Neural crest cell (in vitro differentiated cells): ENCODE measurements at regions not wholly inside any gene's neighbourhood (a gene's known extent, or its start where the extent isn't known, plus 50 kb on each side); places are given as distances from the start of the nearest gene placed in this dataset.
"Not testable (repeated sequence)": the region's sequence is repeated elsewhere in the genome, so short reads cannot be mapped to it uniquely, and the experiment has no call there.

Experiments used
- DNase-seq: peaks from one replicate; pipeline ENCODE4 v3.0.0; 2021; ENCODE audit warnings: low read depth, mixed read lengths, low spot score
- H3K27ac Mint-ChIP-seq: one replicate; pipeline ENCODE4 v1.8.0; 2021; ENCODE audit warnings: mild to moderate bottlenecking, mixed read lengths; ENCODE audit not compliant: unreplicated experiment
- H3K27me3 Mint-ChIP-seq: 2 replicates; pipeline ENCODE4 v1.8.0; 2021; ENCODE audit warnings: low read depth, mild to moderate bottlenecking, mixed read lengths
- H3K36me3 Mint-ChIP-seq: 2 replicates; pipeline ENCODE4 v1.8.0; 2021; ENCODE audit warnings: low read depth, mild to moderate bottlenecking, mixed read lengths
- H3K4me1 Mint-ChIP-seq: 2 replicates; pipeline ENCODE4 v1.8.0; 2021; ENCODE audit warnings: mixed read lengths
- H3K4me3 Mint-ChIP-seq: one replicate; pipeline ENCODE4 v1.8.0; 2021; ENCODE audit warnings: mild to moderate bottlenecking, mixed read lengths
- H3K9me3 Mint-ChIP-seq: 2 replicates; pipeline ENCODE4 v1.8.0; 2021; ENCODE audit warnings: mixed read lengths
- TF ChIP-seq, protein P1 (sequence below): fragments of 200-600 bp; sonication (generic); conservative IDR thresholded peaks from 2 replicates; pipeline ENCODE4 v1.5.0; 2021; ENCODE audit warnings: antibody characterized with exemption, mild to moderate bottlenecking

DNA sequence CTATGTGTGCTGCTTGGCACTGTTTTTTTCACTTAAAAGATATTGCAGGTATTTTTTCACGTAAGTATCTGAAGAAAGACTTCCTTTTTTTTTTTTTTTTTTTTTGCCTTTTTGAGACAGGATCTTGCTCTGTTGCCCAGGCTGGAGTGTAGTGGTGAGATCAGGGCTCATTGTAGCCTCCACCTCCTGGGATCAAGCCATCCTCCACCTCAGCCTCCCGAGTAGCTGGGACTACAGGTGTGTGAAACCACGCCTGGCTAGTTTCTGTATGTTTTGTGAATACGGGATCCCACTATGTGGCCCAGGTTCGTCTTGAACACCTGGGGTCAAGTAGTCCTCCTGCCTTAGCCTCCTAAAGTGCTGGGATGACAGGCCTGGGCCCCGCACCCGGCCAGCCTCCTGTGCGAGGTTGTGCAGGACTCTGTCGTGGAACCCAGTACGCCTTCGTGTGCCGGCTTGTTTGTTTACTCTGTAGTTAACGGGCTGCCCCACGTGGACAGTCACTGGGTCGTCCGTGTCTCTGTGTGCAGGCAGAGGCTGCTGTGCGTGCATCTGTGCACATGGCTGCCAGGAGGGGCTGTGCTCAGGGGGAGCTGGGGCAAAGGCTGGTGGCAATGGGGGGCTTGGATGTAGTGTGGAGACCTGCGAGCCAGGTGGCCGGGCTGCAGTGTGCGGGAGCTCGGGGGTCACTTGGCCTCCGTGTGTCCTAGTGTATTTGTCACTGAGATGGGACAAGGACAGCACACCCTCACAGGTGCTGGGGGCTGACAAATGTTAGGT is 179.5 kb downstream of the ADRA2C start:
- Mint-ChIP-seq H3K27ac (no peak overlapping the region), H3K36me3 (no peaks in the 10 kb centered on the region), H3K9me3 (no peaks in the 10 kb centered on the region), H3K4me1 (peaks cover 20% of the 10 kb centered on the region), H3K27me3 (peaks cover 3% of the 10 kb centered on the region), H3K4me3 (no peak overlapping the region)
- TF ChIP-seq, protein P1, sequence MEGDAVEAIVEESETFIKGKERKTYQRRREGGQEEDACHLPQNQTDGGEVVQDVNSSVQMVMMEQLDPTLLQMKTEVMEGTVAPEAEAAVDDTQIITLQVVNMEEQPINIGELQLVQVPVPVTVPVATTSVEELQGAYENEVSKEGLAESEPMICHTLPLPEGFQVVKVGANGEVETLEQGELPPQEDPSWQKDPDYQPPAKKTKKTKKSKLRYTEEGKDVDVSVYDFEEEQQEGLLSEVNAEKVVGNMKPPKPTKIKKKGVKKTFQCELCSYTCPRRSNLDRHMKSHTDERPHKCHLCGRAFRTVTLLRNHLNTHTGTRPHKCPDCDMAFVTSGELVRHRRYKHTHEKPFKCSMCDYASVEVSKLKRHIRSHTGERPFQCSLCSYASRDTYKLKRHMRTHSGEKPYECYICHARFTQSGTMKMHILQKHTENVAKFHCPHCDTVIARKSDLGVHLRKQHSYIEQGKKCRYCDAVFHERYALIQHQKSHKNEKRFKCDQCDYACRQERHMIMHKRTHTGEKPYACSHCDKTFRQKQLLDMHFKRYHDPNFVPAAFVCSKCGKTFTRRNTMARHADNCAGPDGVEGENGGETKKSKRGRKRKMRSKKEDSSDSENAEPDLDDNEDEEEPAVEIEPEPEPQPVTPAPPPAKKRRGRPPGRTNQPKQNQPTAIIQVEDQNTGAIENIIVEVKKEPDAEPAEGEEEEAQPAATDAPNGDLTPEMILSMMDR, result no peak
- DNase-seq, result no peak

DNA sequence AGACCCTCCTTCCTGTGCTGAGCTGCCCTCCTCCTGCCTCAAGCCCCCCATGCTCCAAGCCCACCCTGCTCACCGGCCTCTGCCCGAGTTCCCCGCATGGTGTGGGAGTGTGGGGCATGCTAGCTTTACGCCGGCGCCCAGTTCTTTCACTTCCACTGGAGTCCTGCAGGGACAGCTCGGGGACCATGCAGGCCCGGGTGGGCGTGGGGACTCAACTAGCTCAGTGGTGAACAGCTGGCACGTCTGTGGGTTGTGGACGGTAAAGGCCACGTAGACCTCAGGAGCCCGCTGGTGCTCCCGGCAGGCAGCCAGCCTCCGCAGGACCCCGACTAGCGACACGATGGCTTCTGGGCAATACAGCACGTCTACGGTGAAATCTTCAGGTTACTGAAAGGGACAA is 180.4 kb downstream of the ADRA2C start:
- DNase-seq, H3K36me3 Mint-ChIP-seq, H3K4me3 Mint-ChIP-seq, H3K27ac Mint-ChIP-seq, H3K9me3 Mint-ChIP-seq, H3K27me3 Mint-ChIP-seq: not testable (repeated sequence)
- H3K4me1 Mint-ChIP-seq, result peaks cover 20% of the 10 kb centered on the region

DNA sequence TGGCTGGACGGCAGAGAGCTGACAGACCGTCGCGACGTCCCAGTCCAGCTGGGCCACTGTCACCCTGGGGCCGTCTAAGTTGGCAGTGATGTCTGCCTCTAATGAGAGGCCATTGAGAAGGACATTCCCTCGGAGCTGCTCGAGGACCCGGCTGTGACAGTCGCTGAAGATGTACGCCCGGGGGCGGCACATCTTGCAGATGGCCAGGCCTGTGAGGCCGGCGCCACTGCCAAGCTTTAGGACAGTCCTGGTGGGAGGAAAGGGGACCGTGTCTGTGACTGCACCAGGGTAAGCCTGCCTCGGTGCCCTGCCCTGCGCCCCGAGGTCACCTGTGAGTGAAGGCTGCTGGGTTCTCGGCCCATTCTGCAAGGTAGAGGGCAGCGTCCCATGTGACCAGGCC is 181.6 kb downstream of the ADRA2C start:
- not testable (repeated sequence) for H3K9me3 Mint-ChIP-seq, H3K4me3 Mint-ChIP-seq, H3K27ac Mint-ChIP-seq, H3K4me1 Mint-ChIP-seq, H3K36me3 Mint-ChIP-seq, DNase-seq, H3K27me3 Mint-ChIP-seq

DNA sequence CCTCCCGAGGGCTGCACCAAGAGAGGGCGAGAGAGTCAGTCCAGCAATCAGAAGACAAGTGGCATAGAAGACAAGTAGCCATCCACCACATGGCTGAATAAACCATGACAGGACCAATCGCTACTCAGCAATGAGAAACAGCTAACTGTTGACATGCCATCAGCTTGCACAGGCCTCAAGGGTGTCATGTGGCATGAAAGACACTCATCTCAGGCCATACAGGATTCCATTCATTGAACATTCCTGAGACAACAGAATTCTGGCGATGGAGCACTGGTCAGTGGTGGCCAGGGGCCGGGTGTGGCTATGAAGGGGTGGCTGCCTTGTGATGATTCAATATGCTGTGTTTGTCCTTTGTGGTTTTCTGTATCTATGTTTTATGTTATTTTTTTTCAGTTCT is 182.0 kb downstream of the ADRA2C start:
- H3K27ac Mint-ChIP-seq, H3K36me3 Mint-ChIP-seq, H3K9me3 Mint-ChIP-seq, H3K27me3 Mint-ChIP-seq, H3K4me1 Mint-ChIP-seq, DNase-seq, H3K4me3 Mint-ChIP-seq: not testable (repeated sequence)

DNA sequence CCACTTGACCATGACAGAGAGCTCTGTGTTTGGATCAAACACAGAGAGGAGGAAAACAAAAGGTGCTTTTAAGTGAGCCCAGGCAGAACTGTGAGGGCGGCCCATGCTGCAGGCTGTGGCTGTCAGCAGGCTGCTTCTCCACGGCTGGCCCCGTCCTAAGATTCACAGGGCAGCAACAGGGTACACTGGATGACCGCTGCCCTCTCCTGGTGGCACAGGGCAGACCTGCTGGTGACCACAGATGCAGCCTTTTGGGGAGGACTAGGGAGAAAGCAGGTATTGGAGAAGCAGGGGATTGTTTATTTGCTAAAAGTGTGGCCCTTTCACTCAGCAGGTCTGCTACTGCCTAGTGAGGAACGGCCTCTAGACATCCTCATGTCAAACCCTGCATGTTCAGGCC is 183.7 kb downstream of the ADRA2C start:
- TF ChIP-seq, protein P1, result peak; percentile 59
- not testable (repeated sequence) for H3K27me3 Mint-ChIP-seq, H3K27ac Mint-ChIP-seq, H3K9me3 Mint-ChIP-seq, H3K36me3 Mint-ChIP-seq
- DNase-seq, result peak; percentile 60
- Mint-ChIP-seq H3K4me3 (peak overlapping the region; percentile 77), H3K4me1 (peaks cover 18% of the 10 kb centered on the region)

GRCh38 chr4:3952443-3953139 is 186.4 kb downstream of the ADRA2C start:
- H3K27me3 Mint-ChIP-seq, result not testable (repeated sequence)
- peak overlapping the region; percentile 63 for H3K4me3 Mint-ChIP-seq

GRCh38 chr4:3953140-3953489 is 186.9 kb downstream of the ADRA2C start:
- not testable (repeated sequence) for H3K4me3 Mint-ChIP-seq, H3K27me3 Mint-ChIP-seq, DNase-seq, H3K27ac Mint-ChIP-seq, H3K36me3 Mint-ChIP-seq, H3K9me3 Mint-ChIP-seq
- peaks cover 22% of the 10 kb centered on the region for H3K4me1 Mint-ChIP-seq

More at GRCh38 chr4:3952443-3953139, 186.4 kb downstream of the ADRA2C start:
- peaks cover 22% of the 10 kb centered on the region for H3K4me1 Mint-ChIP-seq
- not testable (repeated sequence) for H3K9me3 Mint-ChIP-seq, H3K27ac Mint-ChIP-seq, DNase-seq, H3K36me3 Mint-ChIP-seq

GRCh38 chr4:3954540-3955320 is 188.5 kb downstream of the ADRA2C start:
- H3K36me3 Mint-ChIP-seq, H3K9me3 Mint-ChIP-seq, H3K27me3 Mint-ChIP-seq: not testable (repeated sequence)
- Mint-ChIP-seq H3K4me1 (peaks cover 19% of the 10 kb centered on the region), H3K27ac (peak overlapping the region; percentile 96), H3K4me3 (peak overlapping the region; percentile 99)
- DNase-seq, result peak; percentile 35

- not testable (repeated sequence) for H3K36me3 Mint-ChIP-seq, H3K27me3 Mint-ChIP-seq, H3K9me3 Mint-ChIP-seq
- peak overlapping the region; percentile 97 for H3K27ac Mint-ChIP-seq
- peaks cover 15% of the 10 kb centered on the region for H3K4me1 Mint-ChIP-seq
- peak overlapping the region; percentile 99 for H3K4me3 Mint-ChIP-seq
- peak; percentile 95 for DNase-seq
These were observed 189.4 kb downstream of the ADRA2C start for GRCh38 chr4:3955321-3956164.

DNA sequence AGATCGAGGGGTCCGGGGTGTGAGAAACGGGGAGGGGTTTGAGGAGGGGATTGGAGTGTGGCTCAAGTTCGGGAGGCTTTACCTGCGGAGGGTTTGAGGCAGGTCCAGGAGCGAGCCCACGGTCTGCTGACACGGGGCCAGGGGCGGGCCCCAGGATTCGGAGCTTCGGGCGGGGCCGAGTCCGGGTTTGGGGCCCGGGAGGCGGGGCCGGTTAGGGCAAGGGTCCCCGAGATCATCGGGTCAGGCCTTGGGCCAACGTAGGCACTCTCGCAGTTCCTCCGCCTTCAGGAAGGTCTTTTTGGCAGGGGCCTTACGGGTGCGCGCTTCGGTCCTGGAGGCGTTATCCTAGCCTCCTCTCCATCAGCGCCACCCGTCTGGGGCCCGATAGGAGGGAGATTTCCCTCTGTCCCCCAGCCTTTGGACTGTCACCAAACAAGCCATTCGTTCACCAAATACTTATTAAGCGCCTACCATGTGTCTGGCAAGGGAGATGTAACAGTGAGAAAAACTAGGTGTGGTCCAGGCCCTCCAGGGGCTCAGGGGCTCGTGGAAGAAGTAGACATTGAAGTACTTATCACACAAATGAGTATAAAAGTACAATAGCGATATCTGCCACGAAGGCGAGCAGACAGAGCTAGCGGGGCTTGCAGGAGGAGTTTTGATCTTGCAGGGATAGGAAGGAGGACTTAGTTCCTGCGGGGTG is 190.1 kb downstream of the ADRA2C start:
- H3K4me3 Mint-ChIP-seq, result peak overlapping the region; percentile 99
- not testable (repeated sequence) for DNase-seq, H3K9me3 Mint-ChIP-seq, H3K27ac Mint-ChIP-seq, H3K27me3 Mint-ChIP-seq, H3K36me3 Mint-ChIP-seq
- H3K4me1 Mint-ChIP-seq, result peaks cover 15% of the 10 kb centered on the region
